ENCODE measurements at regions not wholly inside any gene's neighbourhood (a gene's known extent, or its start where the extent isn't known, plus 50 kb on each side); places are given as distances from the start of the nearest gene placed in this dataset.

GRCh38 chr5:112663146-112663545 is 74.5 kb upstream of the APC start:
- DNase-seq (ENCODE audit: low spot score) = no peak
- no peak overlapping the region for H3K4me3 ChIP-seq
- H3K27ac ChIP-seq = no peak overlapping the region
- H4K20me1 ChIP-seq (ENCODE audit: insufficient read depth, poor library complexity, severe bottlenecking) = no peaks in the 10 kb centered on the region
- no peaks in the 10 kb centered on the region for H3K36me3 ChIP-seq (replicated peaks; ENCODE audit: insufficient read depth, low read depth)
- 92% methylated on average over 3 of the region's 3 CpGs for WGBS (ENCODE audit: low lambda C conversion rate, missing lambda C conversion rate)
- no peak overlapping the region for H3K4me2 ChIP-seq
- H3K9me3 ChIP-seq (ENCODE audit: low read depth) = no peaks in the 10 kb centered on the region
- TF ChIP-seq CTCF (IDR thresholded peaks at IDR 0.05; ENCODE audit: poor library complexity) = no peak
- no peak for TF ChIP-seq EZH2 (IDR thresholded peaks at IDR 0.05; ENCODE audit: borderline replicate concordance)
- H2AFZ ChIP-seq = no peak overlapping the region
- H3K79me2 ChIP-seq = no peaks in the 10 kb centered on the region
- H3K27me3 ChIP-seq = no peaks in the 10 kb centered on the region
- no peaks in the 10 kb centered on the region for H3K4me1 ChIP-seq (ENCODE audit: insufficient read depth)
- no peaks in the 10 kb centered on the region for H3K9me2 ChIP-seq (replicated peaks; ENCODE audit: insufficient read depth)

GRCh38 chr5:112668016-112668415 is 69.7 kb upstream of the APC start:
- Histone ChIP-seq H3K79me2 (no peaks in the 10 kb centered on the region), H3K27me3 (no peaks in the 10 kb centered on the region), H3K36me3 (replicated peaks; ENCODE audit: insufficient read depth, low read depth) (no peaks in the 10 kb centered on the region), H3K4me1 (ENCODE audit: insufficient read depth) (no peaks in the 10 kb centered on the region), H3K9me2 (replicated peaks; ENCODE audit: insufficient read depth) (no peaks in the 10 kb centered on the region), H3K4me3 (no peak overlapping the region), H4K20me1 (ENCODE audit: insufficient read depth, poor library complexity, severe bottlenecking) (no peaks in the 10 kb centered on the region), H2AFZ (no peak overlapping the region), H3K9me3 (ENCODE audit: low read depth) (no peaks in the 10 kb centered on the region), H3K4me2 (no peak overlapping the region), H3K27ac (no peak overlapping the region)
- TF ChIP-seq CTCF (IDR thresholded peaks at IDR 0.05; ENCODE audit: poor library complexity) (no peak), EZH2phosphoT487 (IDR thresholded peaks at IDR 0.05; ENCODE audit: low read depth, severe bottlenecking, unreplicated experiment) (no peak), EZH2 (IDR thresholded peaks at IDR 0.05; ENCODE audit: borderline replicate concordance) (no peak)
- WGBS (ENCODE audit: low lambda C conversion rate, missing lambda C conversion rate) = 90% methylated on average over 4 of the region's 4 CpGs
- no peak for DNase-seq (ENCODE audit: low spot score)

GRCh38 chr5:112668911-112669310 is 68.8 kb upstream of the APC start:
- Histone ChIP-seq H4K20me1 (ENCODE audit: insufficient read depth, poor library complexity, severe bottlenecking) (no peaks in the 10 kb centered on the region), H3K4me3 (no peak overlapping the region), H3K27me3 (no peaks in the 10 kb centered on the region), H3K36me3 (replicated peaks; ENCODE audit: insufficient read depth, low read depth) (no peaks in the 10 kb centered on the region), H2AFZ (no peak overlapping the region), H3K9me2 (replicated peaks; ENCODE audit: insufficient read depth) (no peaks in the 10 kb centered on the region), H3K4me2 (no peak overlapping the region), H3K9me3 (ENCODE audit: low read depth) (no peaks in the 10 kb centered on the region), H3K4me1 (ENCODE audit: insufficient read depth) (no peaks in the 10 kb centered on the region), H3K79me2 (no peaks in the 10 kb centered on the region), H3K27ac (no peak overlapping the region)
- no peak for TF ChIP-seq EZH2 (IDR thresholded peaks at IDR 0.05; ENCODE audit: borderline replicate concordance)
- no peak for TF ChIP-seq EZH2phosphoT487 (IDR thresholded peaks at IDR 0.05; ENCODE audit: low read depth, severe bottlenecking, unreplicated experiment)
- TF ChIP-seq CTCF (IDR thresholded peaks at IDR 0.05; ENCODE audit: poor library complexity) = no peak
- DNase-seq (ENCODE audit: low spot score) = no peak
- WGBS (ENCODE audit: low lambda C conversion rate, missing lambda C conversion rate) = 90% methylated on average over 3 of the region's 3 CpGs
